ENCODE measurements at regions not wholly inside any gene's neighbourhood (a gene's known extent, or its start where the extent isn't known, plus 50 kb on each side); places are given as distances from the start of the nearest gene placed in this dataset.

- no peak for TF ChIP-seq CTCF (IDR thresholded peaks at IDR 0.05; ENCODE audit: partially characterized antibody, unreplicated experiment)
- no peak for DNase-seq
- peaks cover 14% of the 10 kb centered on the region for H3K9me3 Mint-ChIP-seq (ENCODE audit: unreplicated experiment)
- no peaks in the 10 kb centered on the region for H3K36me3 Mint-ChIP-seq (ENCODE audit: unreplicated experiment)
- no peak overlapping the region for H3K27ac Mint-ChIP-seq (ENCODE audit: unreplicated experiment)
- H3K27me3 Mint-ChIP-seq (ENCODE audit: unreplicated experiment), result peaks cover 6% of the 10 kb centered on the region
- H3K4me3 Mint-ChIP-seq (ENCODE audit: unreplicated experiment), result no peak overlapping the region
- peaks cover 54% of the 10 kb centered on the region for H3K4me1 Mint-ChIP-seq (ENCODE audit: low read depth, unreplicated experiment)
Observed at GRCh38 chr6:156110249-156110648, 654.6 kb upstream of the NOX3 start.

- Mint-ChIP-seq H3K9me3 (ENCODE audit: unreplicated experiment) (peaks cover 12% of the 10 kb centered on the region), H3K4me1 (ENCODE audit: low read depth, unreplicated experiment) (peaks cover 50% of the 10 kb centered on the region), H3K27ac (ENCODE audit: unreplicated experiment) (no peak overlapping the region), H3K27me3 (ENCODE audit: unreplicated experiment) (peaks cover 6% of the 10 kb centered on the region), H3K4me3 (ENCODE audit: unreplicated experiment) (no peak overlapping the region), H3K36me3 (ENCODE audit: unreplicated experiment) (no peaks in the 10 kb centered on the region)
- no peak for DNase-seq
- TF ChIP-seq CTCF (IDR thresholded peaks at IDR 0.05; ENCODE audit: partially characterized antibody, unreplicated experiment), result no peak
Observed at GRCh38 chr6:156109713-156110112, 654.1 kb upstream of the NOX3 start.

- no peaks in the 10 kb centered on the region for H3K36me3 Mint-ChIP-seq (ENCODE audit: unreplicated experiment)
- no peak for TF ChIP-seq CTCF (IDR thresholded peaks at IDR 0.05; ENCODE audit: partially characterized antibody, unreplicated experiment)
- H3K4me3 Mint-ChIP-seq (ENCODE audit: unreplicated experiment), result no peak overlapping the region
- peaks cover 37% of the 10 kb centered on the region for H3K4me1 Mint-ChIP-seq (ENCODE audit: low read depth, unreplicated experiment)
- peak; percentile 38 for DNase-seq
- peak overlapping the region; percentile 30 for H3K27ac Mint-ChIP-seq (ENCODE audit: unreplicated experiment)
- H3K27me3 Mint-ChIP-seq (ENCODE audit: unreplicated experiment), result peaks cover 5% of the 10 kb centered on the region
- H3K9me3 Mint-ChIP-seq (ENCODE audit: unreplicated experiment), result peaks cover 7% of the 10 kb centered on the region
Observed at GRCh38 chr6:156107624-156108101, 652.0 kb upstream of the NOX3 start.

GRCh38 chr6:156102129-156102528, 646.5 kb upstream of the NOX3 start:
- H3K27ac Mint-ChIP-seq (ENCODE audit: unreplicated experiment), result no peak overlapping the region
- TF ChIP-seq CTCF (IDR thresholded peaks at IDR 0.05; ENCODE audit: partially characterized antibody, unreplicated experiment), result no peak
- no peaks in the 10 kb centered on the region for H3K36me3 Mint-ChIP-seq (ENCODE audit: unreplicated experiment)
- DNase-seq, result no peak
- peaks cover 4% of the 10 kb centered on the region for H3K4me1 Mint-ChIP-seq (ENCODE audit: low read depth, unreplicated experiment)
- no peaks in the 10 kb centered on the region for H3K9me3 Mint-ChIP-seq (ENCODE audit: unreplicated experiment)
- no peaks in the 10 kb centered on the region for H3K27me3 Mint-ChIP-seq (ENCODE audit: unreplicated experiment)
- H3K4me3 Mint-ChIP-seq (ENCODE audit: unreplicated experiment), result no peak overlapping the region

GRCh38 chr6:156098839-156099238, 643.2 kb upstream of the NOX3 start:
- Mint-ChIP-seq H3K9me3 (ENCODE audit: unreplicated experiment) (no peaks in the 10 kb centered on the region), H3K36me3 (ENCODE audit: unreplicated experiment) (no peaks in the 10 kb centered on the region), H3K4me3 (ENCODE audit: unreplicated experiment) (no peak overlapping the region), H3K4me1 (ENCODE audit: low read depth, unreplicated experiment) (no peaks in the 10 kb centered on the region), H3K27ac (ENCODE audit: unreplicated experiment) (no peak overlapping the region), H3K27me3 (ENCODE audit: unreplicated experiment) (no peaks in the 10 kb centered on the region)
- TF ChIP-seq CTCF (IDR thresholded peaks at IDR 0.05; ENCODE audit: partially characterized antibody, unreplicated experiment), result no peak
- DNase-seq, result no peak
